Naive thymus-derived CD4-positive, alpha-beta T cell (primary cell): ENCODE measurements at regions not wholly inside any gene's neighbourhood (a gene's known extent, or its start where the extent isn't known, plus 50 kb on each side); places are given as distances from the start of the nearest gene placed in this dataset.

Source experiments
- ATAC-seq: fragments of 150-1000 bp; cut with Tn5 transposase; 2 replicates; pipeline ENCODE4 v1.10.0; 2021; ENCODE audit warnings: mild to moderate bottlenecking, moderate library complexity
- CTCF ChIA-PET: fragments of 350-600 bp; sonication (Branson Sonifier 250); formaldehyde crosslinking; loops from one replicate; lab custom pipeline; 2021; ENCODE audit warnings: antibody characterized with exemption; lab: Charles Lee
- POLR2A ChIA-PET: fragments of 350-600 bp; sonication (Branson Sonifier 250); formaldehyde crosslinking; loops from one replicate; lab custom pipeline; 2021; ENCODE audit warnings: antibody characterized with exemption, inconsistent platforms; lab: Charles Lee
- DNase-seq, 9 donors: peaks; one replicate each; pipeline versions ENCODE4 v3.0.0 to v3.0.0-alpha.2; 2020 to 2022; ENCODE audit warnings: mixed read lengths in 1 of 9
- H3K27ac ChIP-seq: one replicate; pipeline ENCODE4 v1.7.0; 2013; ENCODE audit warnings: mild to moderate bottlenecking, low read depth, low read length, moderate library complexity
- H3K27me3 ChIP-seq, 2 donors: one replicate each; pipeline ENCODE4 v1.7.0; 2013; ENCODE audit warnings: low read length in 2 of 2, mild to moderate bottlenecking in 2 of 2, moderate library complexity in 2 of 2; ENCODE audit not compliant: control insufficient read depth in 2 of 2, insufficient read depth in 2 of 2
- H3K36me3 ChIP-seq, 3 experiments: 1 replicate in 2 of 3; 2 replicates in 1 of 3; pipeline ENCODE4 v1.7.0; 2013; ENCODE audit warnings: low read length in 3 of 3, mild to moderate bottlenecking in 3 of 3, moderate library complexity in 1 of 3; ENCODE audit not compliant: insufficient read depth in 3 of 3, control insufficient read depth in 2 of 3
- H3K4me1 ChIP-seq, 2 donors: one replicate each; pipeline ENCODE4 v1.7.0; 2013; ENCODE audit warnings: low read length in 2 of 2, mild to moderate bottlenecking in 2 of 2, moderate library complexity in 1 of 2; ENCODE audit not compliant: control insufficient read depth in 2 of 2, insufficient read depth in 2 of 2
- H3K4me3 ChIP-seq: 2 replicates; pipeline ENCODE4 v1.7.0; 2013; ENCODE audit warnings: mild to moderate bottlenecking, low read length
- H3K9me3 ChIP-seq, 3 experiments: 1 replicate in 2 of 3; 2 replicates in 1 of 3; pipeline ENCODE4 v1.7.0; 2013; ENCODE audit warnings: low read length in 3 of 3; ENCODE audit not compliant: control insufficient read depth in 2 of 3
- H3K27ac Mint-ChIP-seq, 9 donors: one replicate each; pipeline ENCODE4 v1.8.0; 2020 to 2022; ENCODE audit warnings: mixed read lengths in 9 of 9, mild to moderate bottlenecking in 8 of 9, moderate library complexity in 5 of 9, inconsistent platforms in 2 of 9
- H3K27me3 Mint-ChIP-seq, 5 donors: one replicate each; pipeline ENCODE4 v1.8.0; 2021 to 2022; ENCODE audit warnings: mixed read lengths in 5 of 5, mild to moderate bottlenecking in 1 of 5
- H3K36me3 Mint-ChIP-seq, 5 donors: one replicate each; pipeline ENCODE4 v1.8.0; 2020 to 2022; ENCODE audit warnings: mixed read lengths in 5 of 5, mild to moderate bottlenecking in 3 of 5, inconsistent platforms in 1 of 5
- H3K4me1 Mint-ChIP-seq, 7 donors: one replicate each; pipeline ENCODE4 v1.8.0; 2020 to 2022; ENCODE audit warnings: mixed read lengths in 7 of 7, mild to moderate bottlenecking in 3 of 7, inconsistent platforms in 1 of 7
- H3K4me3 Mint-ChIP-seq, 10 donors: one replicate each; pipeline ENCODE4 v1.8.0; 2020 to 2022; ENCODE audit warnings: mild to moderate bottlenecking in 10 of 10, mixed read lengths in 10 of 10, moderate library complexity in 6 of 10, inconsistent platforms in 2 of 10
- H3K9me3 Mint-ChIP-seq, 11 donors: one replicate each; pipeline ENCODE4 v1.8.0; 2020 to 2022; ENCODE audit warnings: mixed read lengths in 11 of 11, mild to moderate bottlenecking in 4 of 11, inconsistent platforms in 1 of 11, moderate library complexity in 1 of 11
- intact Hi-C, 2 donors: fragments of 100-400 bp; cut with micrococcal nuclease; formaldehyde crosslinking; loops; one replicate each; pipeline ENCODE4 v1.15.1; 2023

DNA sequence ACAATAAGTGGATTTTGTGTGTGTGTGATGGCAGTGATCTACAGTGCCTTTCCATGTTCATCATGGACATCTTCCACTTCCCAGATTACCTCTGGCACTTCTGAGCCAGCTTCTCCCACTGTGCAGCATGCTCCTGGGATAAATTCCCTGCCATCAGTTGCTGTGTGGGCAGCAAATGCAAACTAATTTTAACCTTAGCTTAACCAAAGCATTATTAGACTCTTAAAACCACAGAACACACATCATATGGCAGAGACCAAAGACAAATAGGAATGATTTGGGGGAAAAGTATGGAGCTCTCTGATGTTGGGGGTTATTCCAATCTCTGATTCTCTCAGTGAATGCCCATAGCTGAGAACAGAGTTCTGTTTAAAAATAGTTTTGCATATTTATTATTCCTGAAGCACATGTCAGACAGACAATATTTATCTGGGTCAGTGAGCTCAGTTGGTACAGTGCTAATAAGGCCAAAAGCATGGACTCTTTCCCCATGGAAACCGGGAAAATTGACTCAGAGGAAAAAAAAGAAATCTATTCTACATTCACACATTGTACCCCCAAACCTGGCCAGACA lies 567.4 kb downstream of the IQCM start:
- H3K27me3 ChIP-seq: no peaks in the 10 kb centered on the region
- Mint-ChIP-seq H3K9me3 (peaks cover 0 to 5% (median 0%) of the 10 kb centered on the region in 11 donors), H3K4me1 (no peaks in the 10 kb centered on the region), H3K36me3 (no peaks in the 10 kb centered on the region), H3K27ac (no peak overlapping the region), H3K4me3 (no peak overlapping the region), H3K27me3 (no peaks in the 10 kb centered on the region)
- DNase-seq: no peak
- H3K27ac ChIP-seq: no peak overlapping the region
- no peaks in the 10 kb centered on the region for H3K4me1 ChIP-seq
- no peak overlapping the region for H3K4me3 ChIP-seq
- ChIA-PET POLR2A (no interaction called here), CTCF (no interaction called here)
- no peak for ATAC-seq
- H3K9me3 ChIP-seq: no peaks in the 10 kb centered on the region
- H3K36me3 ChIP-seq: no peaks in the 10 kb centered on the region
- intact Hi-C loops: no loop called here

- intact Hi-C loops: no loop called here
- H3K9me3 Mint-ChIP-seq: peaks cover 0 to 5% (median 0%) of the 10 kb centered on the region in 11 donors
- Histone ChIP-seq H3K4me1 (no peaks in the 10 kb centered on the region), H3K9me3 (no peaks in the 10 kb centered on the region), H3K27me3 (no peaks in the 10 kb centered on the region), H3K4me3 (no peak overlapping the region), H3K36me3 (no peaks in the 10 kb centered on the region), H3K27ac (no peak overlapping the region)
- ChIA-PET POLR2A (no interaction called here), CTCF (no interaction called here)
- H3K27ac Mint-ChIP-seq: no peak overlapping the region
- no peak for DNase-seq
- ATAC-seq: no peak
- no peak overlapping the region for H3K4me3 Mint-ChIP-seq
- no peaks in the 10 kb centered on the region for H3K36me3 Mint-ChIP-seq
- H3K4me1 Mint-ChIP-seq: no peaks in the 10 kb centered on the region
- H3K27me3 Mint-ChIP-seq: no peaks in the 10 kb centered on the region
Observed at GRCh38 chr4:149247164-149247563, 568.5 kb downstream of the IQCM start.

- ATAC-seq (no peak), DNase-seq (no peak)
- no peak overlapping the region for H3K4me3 Mint-ChIP-seq
- H3K4me3 ChIP-seq: no peak overlapping the region
- no peak overlapping the region for H3K27ac Mint-ChIP-seq
- intact Hi-C loops: no loop called here
- POLR2A ChIA-PET: no interaction called here
- no peaks in the 10 kb centered on the region for H3K27me3 ChIP-seq
- H3K9me3 Mint-ChIP-seq: peaks cover 0 to 2% (median 0%) of the 10 kb centered on the region in 11 donors
- no peaks in the 10 kb centered on the region for H3K4me1 Mint-ChIP-seq
- H3K27me3 Mint-ChIP-seq: no peaks in the 10 kb centered on the region
- H3K9me3 ChIP-seq: no peaks in the 10 kb centered on the region
- no peak overlapping the region for H3K27ac ChIP-seq
- CTCF ChIA-PET: no interaction called here
- H3K36me3 Mint-ChIP-seq: no peaks in the 10 kb centered on the region
- H3K4me1 ChIP-seq: no peaks in the 10 kb centered on the region
- no peaks in the 10 kb centered on the region for H3K36me3 ChIP-seq
Observed at GRCh38 chr4:149245333-149245732, 570.3 kb downstream of the IQCM start.

DNA sequence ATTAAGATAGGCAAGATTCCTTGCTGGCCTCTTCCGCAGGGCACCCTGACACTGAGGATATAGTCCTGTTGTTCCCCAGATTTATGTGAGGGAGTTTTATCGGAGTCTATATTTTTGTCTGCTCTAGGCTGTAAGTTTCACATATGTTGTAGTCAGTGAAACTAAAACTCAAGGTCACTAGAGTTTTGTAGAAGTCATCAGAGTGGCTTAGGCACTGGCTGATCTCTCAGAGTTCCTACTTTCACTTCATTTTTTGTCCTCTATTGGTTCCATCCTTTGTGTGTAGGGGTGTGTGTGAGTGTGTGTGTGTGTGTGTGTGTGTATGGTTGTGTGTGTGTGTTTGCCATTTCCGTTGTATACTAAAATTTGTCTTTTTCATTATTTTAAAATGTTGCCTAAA lies 577.5 kb downstream of the IQCM start:
- ChIA-PET CTCF (no interaction called here), POLR2A (no interaction called here)
- no peaks in the 10 kb centered on the region for H3K27me3 ChIP-seq
- Mint-ChIP-seq H3K36me3 (no peaks in the 10 kb centered on the region), H3K4me1 (no peaks in the 10 kb centered on the region), H3K27me3 (no peaks in the 10 kb centered on the region), H3K27ac (no peak overlapping the region), H3K4me3 (no peak overlapping the region), H3K9me3 (peaks cover 0 to 5% (median under 1%) of the 10 kb centered on the region in 11 donors)
- H3K36me3 ChIP-seq: no peaks in the 10 kb centered on the region
- H3K4me3 ChIP-seq: no peak overlapping the region
- no peaks in the 10 kb centered on the region for H3K9me3 ChIP-seq
- no peaks in the 10 kb centered on the region for H3K4me1 ChIP-seq
- no peak for DNase-seq
- intact Hi-C loops: no loop called here
- H3K27ac ChIP-seq: no peak overlapping the region
- ATAC-seq: no peak

- no peak overlapping the region for H3K4me3 Mint-ChIP-seq
- Histone ChIP-seq H3K4me1 (no peaks in the 10 kb centered on the region), H3K27me3 (no peaks in the 10 kb centered on the region), H3K27ac (no peak overlapping the region), H3K9me3 (no peaks in the 10 kb centered on the region), H3K36me3 (no peaks in the 10 kb centered on the region), H3K4me3 (no peak overlapping the region)
- DNase-seq (no peak), ATAC-seq (no peak)
- H3K4me1 Mint-ChIP-seq: no peaks in the 10 kb centered on the region
- CTCF ChIA-PET: no interaction called here
- H3K27me3 Mint-ChIP-seq: no peaks in the 10 kb centered on the region
- H3K27ac Mint-ChIP-seq: no peak overlapping the region
- peaks cover 0 to 10% (median 4%) of the 10 kb centered on the region in 11 donors for H3K9me3 Mint-ChIP-seq
- no peaks in the 10 kb centered on the region for H3K36me3 Mint-ChIP-seq
- intact Hi-C loops: no loop called here
- POLR2A ChIA-PET: no interaction called here
Observed at GRCh38 chr4:149234798-149235197, 580.8 kb downstream of the IQCM start.

DNA sequence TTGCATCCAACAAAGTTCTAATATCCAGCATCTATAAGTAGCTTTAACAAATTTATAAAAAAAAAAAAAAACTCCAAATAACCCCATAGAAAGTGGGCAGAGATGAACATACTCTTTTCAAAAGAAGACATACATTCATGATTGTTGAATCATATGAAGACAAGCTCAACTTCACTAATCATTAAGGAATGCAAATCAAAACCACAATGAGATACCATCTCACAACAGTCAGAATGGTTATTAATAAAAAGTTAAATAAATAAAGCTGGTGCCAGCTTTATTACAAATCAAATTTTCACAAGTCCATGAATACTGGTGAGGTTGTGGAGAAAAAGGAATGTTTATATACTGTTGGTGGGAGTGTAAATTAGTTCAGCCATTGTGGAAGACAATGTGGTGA lies 592.0 kb downstream of the IQCM start:
- Histone ChIP-seq H3K9me3 (no peaks in the 10 kb centered on the region), H3K36me3 (no peaks in the 10 kb centered on the region), H3K4me3 (no peak overlapping the region), H3K4me1 (no peaks in the 10 kb centered on the region), H3K27ac (no peak overlapping the region), H3K27me3 (no peaks in the 10 kb centered on the region)
- DNase-seq (no peak), ATAC-seq (no peak)
- intact Hi-C loops: no loop called here
- Mint-ChIP-seq H3K27me3 (no peaks in the 10 kb centered on the region), H3K27ac (no peak overlapping the region), H3K4me3 (no peak overlapping the region), H3K36me3 (no peaks in the 10 kb centered on the region), H3K9me3 (peaks cover 3 to 46% (median 16%) of the 10 kb centered on the region in 11 donors), H3K4me1 (no peaks in the 10 kb centered on the region)
- ChIA-PET CTCF (no interaction called here), POLR2A (no interaction called here)

DNA sequence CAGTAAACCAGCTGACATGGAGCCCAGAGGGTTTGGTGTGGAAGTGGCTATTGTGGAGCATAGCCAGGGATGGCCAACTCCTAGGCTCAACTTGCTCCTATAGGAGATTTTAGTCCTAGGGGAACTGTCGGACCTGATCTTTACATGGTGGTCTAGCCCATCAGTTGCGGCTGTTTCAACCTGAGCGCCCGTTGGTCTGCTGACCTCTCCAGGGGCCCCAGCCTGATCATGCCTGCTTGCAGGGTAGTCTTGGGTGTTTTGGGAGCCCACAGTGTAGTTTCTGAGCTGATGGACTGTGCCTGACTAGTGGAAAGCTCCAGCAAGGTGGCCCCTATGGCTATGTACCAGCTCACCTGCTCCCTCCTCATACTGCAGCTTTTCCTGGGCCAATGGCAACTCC lies 597.0 kb downstream of the IQCM start:
- Histone ChIP-seq H3K9me3 (no peaks in the 10 kb centered on the region), H3K4me3 (no peak overlapping the region), H3K27me3 (no peaks in the 10 kb centered on the region), H3K36me3 (no peaks in the 10 kb centered on the region), H3K4me1 (no peaks in the 10 kb centered on the region), H3K27ac (no peak overlapping the region)
- no peak for DNase-seq
- intact Hi-C loops: no loop called here
- Mint-ChIP-seq H3K4me1 (no peaks in the 10 kb centered on the region), H3K27ac (no peak overlapping the region), H3K36me3 (no peaks in the 10 kb centered on the region), H3K9me3 (peaks cover 3 to 45% (median 19%) of the 10 kb centered on the region in 11 donors), H3K4me3 (no peak overlapping the region), H3K27me3 (peaks cover 0 to 3% (median 0%) of the 10 kb centered on the region in 5 donors)
- ChIA-PET CTCF (no interaction called here), POLR2A (no interaction called here)
- ATAC-seq: no peak
